Lung (tissue), 11 donors: ENCODE measurements at regions not wholly inside any gene's neighbourhood (a gene's known extent, or its start where the extent isn't known, plus 50 kb on each side); places are given as distances from the start of the nearest gene placed in this dataset.

ENCODE experiments used
- ATAC-seq: fragments of 200-7000 bp; cut with Tn5 transposase; one replicate; pipeline ENCODE4 v1.9.1; 2020; ENCODE audit warnings: moderate number of reproducible peaks; ENCODE audit not compliant: insufficient read depth, low FRiP score
- DNase-seq, 3 donors: peaks; one replicate each; pipeline ENCODE4 v3.0.0-alpha.2; 2013 to 2017
- H3K27ac ChIP-seq, 2 donors: one replicate each; pipeline ENCODE4 v1.5.1; 2013; ENCODE audit warnings: mild to moderate bottlenecking in 2 of 2, moderate library complexity in 2 of 2, control low read depth in 1 of 2, inconsistent platforms in 1 of 2, low read depth in 1 of 2, low read length in 1 of 2
- H3K27me3 ChIP-seq, 3 donors: one replicate each; pipeline ENCODE4 v1.5.1; 2013; ENCODE audit warnings: low read length in 2 of 3; ENCODE audit not compliant: control insufficient read depth in 3 of 3, insufficient read depth in 3 of 3
- H3K36me3 ChIP-seq, 4 donors: one replicate each; pipeline ENCODE4 v1.5.1; 2013; ENCODE audit warnings: low read length in 4 of 4, mild to moderate bottlenecking in 1 of 4, moderate library complexity in 1 of 4; ENCODE audit not compliant: control insufficient read depth in 4 of 4, insufficient read depth in 4 of 4
- H3K4me1 ChIP-seq, 5 donors: one replicate each; pipeline ENCODE4 v1.5.1; 2013; ENCODE audit warnings: low read length in 5 of 5, mild to moderate bottlenecking in 2 of 5, moderate library complexity in 1 of 5; ENCODE audit not compliant: control insufficient read depth in 5 of 5, insufficient read depth in 5 of 5
- H3K4me3 ChIP-seq: one replicate; pipeline ENCODE4 v1.5.1; 2013; ENCODE audit warnings: mild to moderate bottlenecking, control low read depth, moderate library complexity
- H3K9ac ChIP-seq, 2 donors: one replicate each; pipeline ENCODE4 v1.5.1; 2013; ENCODE audit warnings: low read length in 2 of 2, control low read depth in 1 of 2; ENCODE audit not compliant: insufficient read depth in 1 of 2
- H3K9me3 ChIP-seq, 4 donors: one replicate each; pipeline ENCODE4 v1.5.1; 2013; ENCODE audit warnings: low read length in 3 of 4, mild to moderate bottlenecking in 1 of 4, moderate library complexity in 1 of 4; ENCODE audit not compliant: control insufficient read depth in 4 of 4, insufficient read depth in 3 of 4
- CTCF ChIP-seq: IDR thresholded peaks from 2 replicates; pipeline ENCODE4 v1.5.1; 2012; ENCODE audit warnings: mild to moderate bottlenecking; ENCODE audit errors: control extremely low read depth, extremely low read depth
- WGBS, 2 donors: extraction: QIAGEN DNeasy Blood & Tissue Kit; methylation state at CpG; one replicate each; pipeline ENCODE4 v1.1.7; 2013; 5-methylcytosine and 5-hydroxymethylcytosine counted together
- donor health status: control.
- donor health status: control.
- donor health status: Bipolar disorder and iron deficiency.
- donor health status: healthy.
- donor health status: DM: yes; HTN: yes; CAD: no.

GRCh38 chrX:76918033-76918432, 490.5 kb downstream of the MAGEE1 start:
- TF ChIP-seq CTCF, result no peak
- 92 to 93% methylated on average over 1 of the region's 1 CpG for WGBS, 2 donors
- no peak overlapping the region for H3K9ac ChIP-seq
- no peaks in the 10 kb centered on the region for H3K27me3 ChIP-seq
- H3K9me3 ChIP-seq, result no peaks in the 10 kb centered on the region
- no peak overlapping the region for H3K27ac ChIP-seq
- no peaks in the 10 kb centered on the region for H3K36me3 ChIP-seq
- H3K4me3 ChIP-seq, result no peak overlapping the region
- ATAC-seq (no peak), DNase-seq (no peak)
- H3K4me1 ChIP-seq, result no peaks in the 10 kb centered on the region

GRCh38 chrX:76919761-76920160, 492.3 kb downstream of the MAGEE1 start:
- WGBS, 2 donors, result 41 to 76% methylated on average over 2 of the region's 2 CpGs

GRCh38 chrX:76920607-76921006, 493.1 kb downstream of the MAGEE1 start:
- Histone ChIP-seq H3K36me3 (no peaks in the 10 kb centered on the region), H3K9me3 (no peaks in the 10 kb centered on the region), H3K27me3 (no peaks in the 10 kb centered on the region), H3K27ac (no peak overlapping the region), H3K9ac (no peak overlapping the region), H3K4me3 (no peak overlapping the region), H3K4me1 (no peaks in the 10 kb centered on the region)
- no peak for TF ChIP-seq CTCF
- DNase-seq, result no peak
- no peak for ATAC-seq
- WGBS, 2 donors, result 27 to 44% methylated on average over 1 of the region's 1 CpG

More at GRCh38 chrX:76919761-76920160, 492.3 kb downstream of the MAGEE1 start:
- H3K36me3 ChIP-seq, result no peaks in the 10 kb centered on the region
- DNase-seq (no peak), ATAC-seq (no peak)
- no peaks in the 10 kb centered on the region for H3K4me1 ChIP-seq
- H3K9ac ChIP-seq, result no peak overlapping the region
- H3K27me3 ChIP-seq, result no peaks in the 10 kb centered on the region
- TF ChIP-seq CTCF, result no peak
- H3K9me3 ChIP-seq, result no peaks in the 10 kb centered on the region
- H3K4me3 ChIP-seq, result no peak overlapping the region
- H3K27ac ChIP-seq, result no peak overlapping the region

- no peak overlapping the region for H3K27ac ChIP-seq
- no peaks in the 10 kb centered on the region for H3K27me3 ChIP-seq
- no peak overlapping the region for H3K4me3 ChIP-seq
- H3K9me3 ChIP-seq, result no peaks in the 10 kb centered on the region
- no peaks in the 10 kb centered on the region for H3K36me3 ChIP-seq
- no peak overlapping the region for H3K9ac ChIP-seq
- TF ChIP-seq CTCF, result no peak
- ATAC-seq (no peak), DNase-seq (no peak)
- no peaks in the 10 kb centered on the region for H3K4me1 ChIP-seq
Observed at GRCh38 chrX:76921176-76921575, 493.7 kb downstream of the MAGEE1 start.
